AG20443 (cell line): ENCODE measurements at regions not wholly inside any gene's neighbourhood (a gene's known extent, or its start where the extent isn't known, plus 50 kb on each side); places are given as distances from the start of the nearest gene placed in this dataset.

Source experiments
- DNase-seq: peaks from one replicate; pipeline ENCODE4 v3.0.0; 2012; ENCODE audit warnings: low spot score, mixed read lengths

DNA sequence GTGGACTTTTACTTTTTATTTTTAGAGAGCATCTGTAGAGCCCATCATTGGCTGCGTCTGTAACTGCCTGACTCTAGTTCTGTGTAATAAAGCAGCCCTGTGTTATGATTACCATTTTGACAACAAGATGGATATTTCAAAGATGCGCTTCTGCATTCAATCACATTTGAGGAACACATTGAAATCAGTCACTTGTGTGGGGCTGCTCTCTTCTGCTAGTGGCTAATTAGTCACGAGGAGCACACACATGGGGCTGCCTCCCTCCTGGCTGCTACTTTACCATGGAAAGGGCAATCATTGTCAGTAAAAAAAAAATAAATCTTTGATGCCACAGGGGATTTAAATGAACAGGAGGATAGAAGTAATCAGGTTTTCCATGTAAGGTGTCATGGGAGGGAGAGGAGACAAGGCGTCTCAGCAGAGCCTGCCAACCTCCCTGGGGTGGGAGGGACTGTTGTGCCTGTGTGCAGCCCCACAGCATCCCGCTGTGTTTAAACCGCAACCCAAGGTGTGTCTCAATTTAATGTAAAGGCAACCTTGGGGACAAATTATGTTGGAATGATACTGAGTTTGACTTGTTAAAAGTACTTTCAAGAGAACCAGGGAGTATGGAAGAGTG lies 205.2 kb upstream of the COBL start:
- DNase-seq: no peak

DNA sequence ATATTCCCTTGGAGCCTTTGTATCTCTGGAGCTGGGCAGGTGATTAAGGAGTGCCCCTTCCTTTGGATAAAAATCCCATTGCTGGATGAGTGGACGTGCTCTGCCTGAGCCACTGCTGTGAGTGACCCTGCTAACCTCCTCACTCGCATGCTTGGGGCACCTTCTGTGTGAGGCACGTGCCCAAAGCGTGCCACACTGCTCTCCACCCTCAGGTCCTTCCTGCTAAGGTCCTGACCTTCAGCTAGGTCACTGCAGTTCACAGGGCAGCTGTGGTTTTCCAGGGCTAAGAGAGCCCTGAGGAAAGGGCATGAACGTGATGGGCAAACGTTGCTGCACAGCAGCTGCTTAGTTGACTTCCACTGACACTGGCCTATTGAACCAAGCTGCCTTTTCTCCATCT lies 204.4 kb upstream of the COBL start:
- no peak for DNase-seq

DNA sequence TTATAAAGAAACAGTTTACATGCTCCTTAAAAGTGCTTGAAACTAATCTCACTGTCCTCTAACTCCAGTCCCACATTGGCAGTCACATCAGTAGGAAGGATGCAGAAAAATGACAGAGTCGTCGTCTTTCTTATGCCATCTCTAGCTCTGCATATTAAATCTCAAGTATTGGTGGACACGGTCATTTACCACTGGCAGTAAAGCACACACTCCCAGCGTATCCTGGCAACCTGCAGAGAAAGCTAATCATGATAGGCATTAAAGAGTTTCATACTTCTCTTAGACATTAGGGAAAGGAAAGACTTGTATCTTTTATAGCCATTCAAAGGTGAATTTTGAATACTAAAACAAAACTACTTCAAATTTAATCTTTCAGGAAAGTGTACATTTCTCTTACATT lies 202.0 kb upstream of the COBL start:
- no peak for DNase-seq

DNA sequence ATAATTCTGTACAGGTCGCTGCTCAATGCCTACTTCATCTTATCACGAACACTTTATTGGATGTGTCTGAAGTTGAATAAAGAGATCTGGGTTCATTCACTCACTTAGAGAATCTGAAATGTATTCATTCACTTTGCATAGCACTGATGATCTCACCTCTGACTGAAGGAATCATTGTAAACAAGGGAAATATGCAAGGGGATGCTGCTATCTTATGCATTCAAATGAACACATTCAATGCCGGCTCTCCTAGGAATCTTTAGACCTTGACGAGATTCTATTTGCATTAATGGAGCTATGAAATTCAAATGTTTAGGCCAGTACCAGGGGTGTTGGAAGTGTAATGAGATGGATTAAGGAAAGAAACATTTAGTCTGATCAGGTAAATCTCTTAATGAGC lies 200.6 kb upstream of the COBL start:
- no peak for DNase-seq

DNA sequence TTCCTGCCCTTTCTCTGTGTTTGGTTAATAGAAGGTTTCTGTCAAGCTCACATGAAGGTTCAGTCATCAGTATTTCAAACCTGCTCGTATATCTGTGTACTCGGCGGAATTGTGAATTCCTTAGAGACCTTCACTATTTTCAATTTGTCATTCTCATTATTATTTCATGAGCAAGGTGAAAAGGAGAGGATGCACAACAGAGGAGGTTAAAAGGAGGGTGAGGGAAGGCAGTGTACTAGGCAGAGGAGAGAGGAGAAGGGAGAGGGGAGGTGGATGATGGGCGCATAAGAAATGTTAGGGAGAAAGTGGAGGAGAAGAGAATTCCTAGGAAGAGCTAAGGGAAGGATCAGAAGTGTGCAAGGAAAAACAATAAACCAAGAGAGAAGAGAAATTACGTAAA lies 185.0 kb upstream of the COBL start:
- no peak for DNase-seq

- no peak for DNase-seq
Measured at GRCh38 chr7:51482976-51483375, 166.4 kb upstream of the COBL start.

- DNase-seq: no peak
Measured at GRCh38 chr7:51481421-51481820, 164.8 kb upstream of the COBL start.

GRCh38 chr7:51477819-51478218 lies 161.2 kb upstream of the COBL start:
- no peak for DNase-seq

- DNase-seq: no peak
Measured at GRCh38 chr7:51477323-51477722, 160.7 kb upstream of the COBL start.

GRCh38 chr7:51476026-51476425 lies 159.4 kb upstream of the COBL start:
- DNase-seq: no peak

DNA sequence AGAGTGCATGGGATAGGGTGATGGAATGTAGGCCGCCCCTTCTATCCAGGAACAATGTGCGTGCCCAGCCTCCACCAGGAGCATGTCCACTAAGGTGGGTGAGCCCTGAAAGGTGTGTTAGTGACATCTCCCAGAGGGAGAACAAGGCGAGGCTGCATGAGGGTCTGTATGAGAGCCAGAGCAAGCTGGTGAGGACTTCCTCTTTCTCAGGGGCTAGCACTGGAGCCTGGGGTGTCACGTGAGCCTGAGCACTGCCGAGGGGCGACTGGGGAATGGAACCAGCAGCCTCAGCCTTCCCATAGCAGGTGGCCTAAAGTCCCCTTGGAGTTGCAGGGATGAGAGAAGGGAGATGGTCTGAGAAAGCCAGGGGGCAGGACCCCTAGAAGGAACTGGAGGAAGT lies 156.3 kb upstream of the COBL start:
- DNase-seq: no peak

GRCh38 chr7:51471981-51472296 lies 155.3 kb upstream of the COBL start:
- no peak for DNase-seq

DNA sequence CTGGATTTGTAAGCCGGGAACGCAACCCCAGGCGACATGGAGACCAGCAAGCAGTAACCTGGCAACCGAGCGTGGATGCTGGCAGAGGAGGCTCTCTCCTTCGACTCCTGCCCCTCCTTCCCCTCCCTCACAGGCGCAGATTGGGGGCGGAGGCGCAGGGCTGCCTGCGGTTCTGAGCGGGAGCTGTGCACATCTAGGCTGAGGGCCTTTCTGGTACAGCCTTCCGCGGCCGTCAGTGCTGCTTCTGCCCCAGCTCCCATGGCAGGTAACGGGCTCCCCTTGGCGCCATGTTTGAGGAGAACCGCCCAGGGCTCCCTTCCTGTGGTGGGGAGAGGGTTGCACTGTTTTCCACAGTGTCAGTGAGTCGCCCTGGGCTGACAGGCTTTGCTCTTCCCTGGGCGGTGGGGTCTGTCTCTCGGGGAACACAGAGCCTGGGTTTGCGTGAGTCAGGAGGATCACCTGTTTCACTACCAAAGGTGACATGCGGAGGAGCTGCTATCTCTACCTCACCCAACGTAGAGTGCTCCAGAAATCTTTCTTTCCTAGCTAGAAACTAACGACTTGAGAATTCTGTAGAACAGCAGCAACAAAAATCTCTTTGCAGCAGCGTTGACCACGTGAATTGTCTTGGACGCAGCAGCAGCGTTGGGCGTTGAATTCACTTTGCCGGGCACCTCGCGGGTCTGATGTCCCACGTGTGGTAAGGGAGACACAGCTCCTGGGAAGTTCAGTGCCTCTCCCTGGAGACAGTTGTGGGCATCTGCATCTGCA lies 154.8 kb upstream of the COBL start:
- no peak for DNase-seq

DNA sequence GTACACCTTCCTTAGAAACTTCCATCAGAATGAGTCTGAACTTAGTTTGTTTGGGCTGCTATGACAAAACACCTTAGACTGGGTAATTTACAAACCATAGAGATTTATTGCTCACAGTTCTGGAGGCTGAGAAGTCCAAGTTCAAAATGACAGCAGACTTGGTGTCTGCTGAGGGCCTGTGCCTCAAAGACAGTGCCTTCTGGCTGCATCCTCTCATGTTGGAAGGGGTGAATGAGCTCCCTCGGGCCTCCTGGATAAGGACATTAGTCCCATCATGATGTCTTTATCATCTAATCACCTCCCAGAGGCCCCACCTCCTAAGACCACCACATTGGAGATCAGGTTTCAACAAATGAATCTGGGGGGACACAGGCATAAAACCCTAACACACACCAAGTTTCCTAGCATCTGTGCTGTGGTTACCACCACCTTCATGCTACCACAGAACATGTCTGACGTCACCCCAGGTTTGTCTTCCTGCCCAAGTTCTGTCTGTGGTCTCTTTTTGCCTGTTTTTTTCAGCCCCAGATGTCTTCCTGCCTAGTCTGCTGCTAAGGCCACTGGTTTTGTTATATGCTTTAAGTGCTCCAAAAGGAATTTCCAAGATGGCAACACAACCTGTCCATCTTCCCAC lies 150.9 kb upstream of the COBL start:
- no peak for DNase-seq

DNA sequence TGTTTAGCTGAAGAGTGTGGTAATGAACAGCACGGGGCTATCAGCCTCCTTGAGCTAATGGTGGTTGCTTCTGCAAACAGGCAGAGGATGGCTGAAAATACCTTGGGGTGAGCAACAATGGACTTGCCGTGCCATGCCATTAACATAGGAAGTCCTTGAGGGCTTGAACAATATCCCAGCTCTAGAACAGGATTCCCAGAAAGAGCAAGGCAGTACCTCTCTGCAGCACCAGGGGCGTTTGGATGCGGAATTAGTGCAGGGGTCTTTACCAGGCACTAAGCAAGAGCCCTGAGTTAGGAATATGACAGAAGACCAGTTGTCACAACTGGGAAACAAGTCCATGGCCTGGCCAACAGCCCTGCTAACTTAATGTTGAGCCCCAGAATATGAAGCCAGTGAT lies 143.2 kb upstream of the COBL start:
- no peak for DNase-seq

DNA sequence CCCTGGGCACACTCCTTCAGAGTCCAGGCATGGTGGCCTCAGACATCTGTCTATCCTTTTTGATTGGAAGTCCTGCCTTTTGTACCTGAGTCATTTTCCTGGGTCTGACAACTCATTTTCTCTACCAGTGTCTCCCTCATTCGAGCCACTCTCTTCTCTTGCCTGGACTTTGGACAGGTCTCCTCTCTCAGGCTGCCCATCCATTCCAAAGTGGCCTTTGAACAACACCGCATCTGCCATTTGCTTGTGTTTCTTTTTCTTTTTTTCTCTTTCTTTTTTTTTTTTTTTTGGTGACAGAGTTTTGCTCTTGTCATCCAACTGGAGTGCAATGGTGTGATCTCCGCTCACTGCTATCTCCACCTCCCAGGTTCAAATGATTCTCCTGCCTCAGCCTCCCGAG lies 142.1 kb upstream of the COBL start:
- DNase-seq: no peak

DNA sequence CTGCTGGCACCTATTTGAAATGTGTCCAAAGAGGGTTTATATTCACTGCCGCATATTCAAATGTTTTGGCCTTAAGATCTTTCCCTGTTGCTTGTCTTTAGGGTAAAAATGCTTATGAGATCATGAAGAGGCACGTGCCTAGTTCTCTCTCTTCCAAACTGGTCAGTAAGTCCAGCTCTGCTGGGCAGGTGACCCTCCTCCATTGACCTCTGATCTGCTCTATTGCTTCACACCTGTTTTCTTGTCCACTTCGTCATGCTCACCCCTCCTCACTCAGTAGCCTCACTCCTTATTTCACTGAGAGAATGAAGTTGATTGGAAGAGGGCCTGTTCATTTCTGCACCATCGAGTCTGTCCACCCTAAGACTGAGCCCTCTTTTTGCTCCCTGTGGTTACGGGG lies 140.5 kb upstream of the COBL start:
- no peak for DNase-seq

GRCh38 chr7:51456431-51457060 lies 139.9 kb upstream of the COBL start:
- DNase-seq: no peak

DNA sequence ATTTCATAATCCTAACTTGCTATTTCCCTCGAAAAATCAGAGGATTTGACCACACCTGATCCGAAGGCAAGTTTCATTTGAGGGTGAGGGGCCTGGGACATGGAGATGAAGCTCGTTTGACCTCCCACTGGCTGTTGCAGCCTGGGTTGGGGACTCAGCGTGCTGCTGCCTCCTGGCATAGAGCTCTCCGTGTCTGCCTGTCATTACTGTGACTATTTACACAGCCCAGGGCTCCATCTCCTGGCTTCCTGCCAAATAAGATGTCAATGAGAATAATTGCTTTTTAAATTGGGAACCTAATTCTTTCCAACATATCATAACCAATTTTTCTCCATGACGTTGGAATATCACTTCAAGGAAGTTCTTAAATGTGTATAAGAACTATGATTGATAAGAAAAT lies 139.3 kb upstream of the COBL start:
- DNase-seq: no peak

GRCh38 chr7:51455513-51455912 lies 138.9 kb upstream of the COBL start:
- no peak for DNase-seq

DNA sequence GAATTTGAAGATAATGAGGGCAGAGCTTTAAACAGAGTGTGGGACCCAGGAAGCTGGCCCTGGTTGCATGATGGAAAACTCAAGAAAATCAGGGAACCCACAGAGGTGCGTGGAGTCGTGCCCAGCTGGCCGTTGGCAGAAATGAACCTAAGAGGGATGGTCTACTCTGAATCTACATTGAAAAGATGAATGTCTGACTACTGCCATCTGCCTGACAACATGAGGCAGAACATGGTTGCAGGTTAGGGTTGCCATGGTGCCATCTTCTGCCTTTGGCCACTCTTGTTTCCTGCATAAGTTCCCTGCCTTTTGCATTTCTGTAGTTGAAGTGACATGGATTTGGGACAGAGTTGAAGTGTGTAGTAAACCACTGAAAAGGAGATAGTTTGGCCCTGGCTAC lies 138.5 kb upstream of the COBL start:
- DNase-seq: no peak

- no peak for DNase-seq
Measured at GRCh38 chr7:51452694-51453093, 136.1 kb upstream of the COBL start.

DNA sequence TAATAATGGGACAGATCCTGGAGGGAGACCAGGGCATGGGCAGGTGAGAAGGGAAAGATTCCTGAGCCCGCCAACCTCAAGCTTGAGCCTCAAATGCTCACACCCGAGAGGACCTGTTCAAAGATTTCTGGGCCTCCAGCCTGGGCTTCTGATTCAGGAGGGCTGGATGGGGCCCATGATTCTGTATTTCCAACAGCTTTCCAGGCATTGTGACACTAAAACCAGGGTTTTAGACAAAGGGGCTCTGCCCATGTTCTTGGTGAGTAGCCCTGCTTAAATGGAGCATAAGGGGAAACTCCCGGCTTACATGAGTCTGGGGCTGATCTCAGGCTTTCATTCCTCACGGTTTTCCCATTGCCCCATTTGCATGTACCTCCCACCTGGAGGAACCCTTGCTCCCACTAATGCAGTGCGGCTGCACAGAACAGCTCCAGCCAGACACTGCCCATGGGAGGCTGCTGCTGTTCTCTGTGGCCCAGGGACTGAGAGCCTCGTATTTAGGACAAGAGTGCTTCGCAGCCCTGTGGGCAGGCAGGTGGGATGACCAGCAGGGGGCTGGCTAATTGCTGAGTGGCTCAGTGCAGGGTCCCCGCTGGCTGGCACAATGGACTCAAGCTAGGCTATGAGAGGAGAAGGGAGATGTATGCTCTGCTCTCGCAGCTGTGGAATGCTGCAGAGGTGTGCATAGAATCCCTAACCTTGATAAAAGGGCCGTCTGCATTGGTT lies 135.3 kb upstream of the COBL start:
- DNase-seq: no peak
